ENCODE measurements at regions not wholly inside any gene's neighbourhood (a gene's known extent, or its start where the extent isn't known, plus 50 kb on each side); places are given as distances from the start of the nearest gene placed in this dataset.
"Not testable (repeated sequence)": the region's sequence is repeated elsewhere in the genome, so short reads cannot be mapped to it uniquely, and the experiment has no call there.

DNA sequence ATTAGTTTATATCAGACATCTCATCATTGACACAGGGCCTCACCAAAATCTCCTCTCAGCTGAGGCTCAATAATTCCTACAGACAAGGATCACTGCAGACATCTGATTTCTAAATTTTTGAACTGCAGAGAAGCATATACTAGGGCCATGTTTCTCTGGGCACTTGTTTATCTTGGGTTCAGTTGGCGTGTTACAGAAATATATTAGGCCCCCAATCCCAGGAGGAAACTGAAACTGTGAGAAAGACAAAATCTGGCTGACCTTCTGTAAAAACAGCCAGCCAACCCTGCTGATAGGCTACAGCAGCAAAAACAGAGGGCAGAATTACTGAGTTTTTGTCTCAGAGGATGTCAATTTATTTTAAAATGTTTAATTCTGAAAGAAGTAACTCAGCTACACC is 634.6 kb downstream of the ETNK1 start:
- H3K36me3 ChIP-seq: no peaks in the 10 kb centered on the region
- H3K4me3 ChIP-seq: no peak overlapping the region
- no peak overlapping the region for H3K27ac ChIP-seq (replicated peaks)
- intact Hi-C loops (cut with micrococcal nuclease): no loop called here
- TF ChIP-seq CTCF (IDR thresholded peaks at IDR 0.05; ENCODE audit: borderline replicate concordance): no peak
- H3K27me3 ChIP-seq (ENCODE audit: low read depth): no peaks in the 10 kb centered on the region
- DNase-seq: no peak
- H3K9me3 ChIP-seq (replicated peaks): no peaks in the 10 kb centered on the region
- H3K4me1 ChIP-seq: no peaks in the 10 kb centered on the region

- intact Hi-C loops (cut with micrococcal nuclease): no loop called here
- peaks cover 5% of the 10 kb centered on the region for H3K9me3 ChIP-seq (replicated peaks)
- no peak overlapping the region for H3K4me3 ChIP-seq
- H3K4me1 ChIP-seq: no peaks in the 10 kb centered on the region
- H3K27me3 ChIP-seq (ENCODE audit: low read depth): no peaks in the 10 kb centered on the region
- no peak for DNase-seq
- no peaks in the 10 kb centered on the region for H3K36me3 ChIP-seq
- TF ChIP-seq CTCF (IDR thresholded peaks at IDR 0.05; ENCODE audit: borderline replicate concordance): no peak
- H3K27ac ChIP-seq (replicated peaks): no peak overlapping the region
Observed at GRCh38 chr12:23262670-23263069, 637.7 kb downstream of the ETNK1 start.

DNA sequence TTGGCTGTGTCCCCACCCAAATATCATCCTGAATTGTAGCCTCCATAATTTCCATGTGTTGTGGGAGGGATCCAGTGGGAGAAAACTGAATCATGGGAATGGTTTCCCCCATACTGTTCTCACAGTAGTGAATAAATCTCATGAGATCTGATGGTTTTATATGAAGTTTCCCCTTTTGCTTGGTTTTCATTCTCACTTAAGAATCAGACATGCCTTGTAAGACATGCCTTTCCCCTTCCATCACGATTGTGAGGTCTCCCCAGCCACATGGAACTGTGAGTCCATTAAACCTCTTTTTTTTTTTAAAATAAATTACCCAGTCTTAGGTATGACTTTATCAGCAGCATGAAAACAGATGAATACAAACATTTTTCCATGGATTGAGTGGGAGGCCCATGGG is 652.9 kb downstream of the ETNK1 start:
- Histone ChIP-seq H3K4me1 (no peaks in the 10 kb centered on the region), H3K4me3 (no peak overlapping the region), H3K27ac (replicated peaks) (no peak overlapping the region), H3K36me3 (no peaks in the 10 kb centered on the region), H3K9me3 (replicated peaks) (peaks cover 10% of the 10 kb centered on the region), H3K27me3 (ENCODE audit: low read depth) (no peaks in the 10 kb centered on the region)
- no peak for DNase-seq
- TF ChIP-seq CTCF (IDR thresholded peaks at IDR 0.05; ENCODE audit: borderline replicate concordance): no peak
- intact Hi-C loops (cut with micrococcal nuclease): no loop called here

- Histone ChIP-seq H3K36me3 (no peaks in the 10 kb centered on the region), H3K27me3 (ENCODE audit: low read depth) (no peaks in the 10 kb centered on the region), H3K27ac (replicated peaks) (no peak overlapping the region), H3K9me3 (replicated peaks) (peaks cover 10% of the 10 kb centered on the region), H3K4me3 (no peak overlapping the region), H3K4me1 (no peaks in the 10 kb centered on the region)
- no peak for TF ChIP-seq CTCF (IDR thresholded peaks at IDR 0.05; ENCODE audit: borderline replicate concordance)
- intact Hi-C loops (cut with micrococcal nuclease): no loop called here
- no peak for DNase-seq
Observed at GRCh38 chr12:23281295-23281694, 656.3 kb downstream of the ETNK1 start.

GRCh38 chr12:23282701-23283100 is 657.7 kb downstream of the ETNK1 start:
- Histone ChIP-seq H3K4me3 (no peak overlapping the region), H3K4me1 (no peaks in the 10 kb centered on the region), H3K9me3 (replicated peaks) (peaks cover 10% of the 10 kb centered on the region), H3K36me3 (no peaks in the 10 kb centered on the region), H3K27me3 (ENCODE audit: low read depth) (no peaks in the 10 kb centered on the region), H3K27ac (replicated peaks) (no peak overlapping the region)
- no peak for TF ChIP-seq CTCF (IDR thresholded peaks at IDR 0.05; ENCODE audit: borderline replicate concordance)
- no peak for DNase-seq
- intact Hi-C loops (cut with micrococcal nuclease): no loop called here

DNA sequence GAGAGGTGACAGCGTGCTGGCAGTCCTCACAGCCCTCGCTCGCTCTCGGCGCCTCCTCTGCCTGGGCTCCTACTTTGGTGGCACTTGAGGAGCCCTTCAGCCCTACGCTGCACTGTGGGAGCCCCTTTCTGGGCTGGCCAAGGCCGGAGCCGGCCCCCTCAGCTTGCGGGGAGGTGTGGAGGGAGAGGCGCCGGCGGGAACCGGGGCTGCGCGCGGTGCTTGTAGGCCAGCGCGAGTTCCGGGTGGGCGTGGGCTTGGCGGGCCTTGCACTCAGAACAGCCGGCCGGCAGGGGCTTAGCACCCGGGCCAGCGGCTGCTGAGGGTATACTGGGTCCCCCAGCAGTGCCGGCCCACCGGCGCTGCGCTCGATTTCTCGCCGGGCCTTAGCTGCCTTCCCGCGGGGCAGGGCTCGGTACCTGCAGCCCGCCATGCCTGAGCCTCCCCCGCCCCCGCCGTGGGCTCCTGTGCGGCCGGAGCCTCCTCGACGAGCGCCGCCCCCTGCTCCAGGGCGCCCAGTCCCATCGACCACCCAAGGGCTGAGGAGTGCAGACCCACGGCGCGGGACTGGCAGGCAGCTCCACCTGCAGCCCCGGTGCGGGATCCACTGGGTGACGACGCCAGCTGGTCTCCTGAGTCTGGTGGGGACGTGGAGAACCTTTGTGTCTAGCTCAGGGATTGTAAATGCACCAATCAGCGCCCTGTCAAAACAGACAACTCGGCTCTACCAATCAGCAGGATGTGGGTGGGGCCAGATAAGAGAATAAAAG is 661.0 kb downstream of the ETNK1 start:
- H3K27me3 ChIP-seq (ENCODE audit: low read depth); H3K27ac ChIP-seq (replicated peaks); DNase-seq; intact Hi-C loops (cut with micrococcal nuclease); H3K9me3 ChIP-seq (replicated peaks); H3K4me3 ChIP-seq; H3K4me1 ChIP-seq; H3K36me3 ChIP-seq: not testable (repeated sequence)

Measured in left ventricle myocardium inferior (tissue), 1 donor.